GM12874 (cell line): ENCODE measurements at regions not wholly inside any gene's neighbourhood (a gene's known extent, or its start where the extent isn't known, plus 50 kb on each side); places are given as distances from the start of the nearest gene placed in this dataset.

Experiments
- TF ChIP-seq, protein P1 (sequence below): IDR thresholded peaks from 2 replicates; pipeline ENCODE4 v1.5.1; 2011; ENCODE audit warnings: low read depth, mild to moderate bottlenecking, control low read depth, low read length, moderate library complexity; ENCODE audit not compliant: insufficient read depth

DNA sequence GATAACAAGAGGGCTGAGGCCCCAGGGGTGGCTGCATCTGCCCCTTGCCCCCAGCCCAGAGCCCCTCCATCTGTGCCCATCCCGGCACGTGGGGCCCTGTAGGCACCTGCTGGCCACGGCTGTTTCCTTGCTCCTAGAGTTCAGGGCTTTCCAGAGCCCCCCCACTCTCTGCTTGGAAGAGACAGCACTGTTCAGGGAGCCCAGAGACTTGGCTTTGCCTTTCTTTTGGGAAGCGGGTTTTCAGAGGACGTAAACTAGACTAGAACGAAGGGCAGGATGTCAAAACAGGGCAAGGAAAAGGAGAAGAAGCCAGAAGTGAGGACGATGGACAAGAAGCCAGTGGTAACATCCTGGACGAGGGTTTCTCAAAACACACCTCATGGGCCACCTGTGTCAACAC, 163.3 kb upstream of the LHX5 start:
- TF ChIP-seq, protein P1, sequence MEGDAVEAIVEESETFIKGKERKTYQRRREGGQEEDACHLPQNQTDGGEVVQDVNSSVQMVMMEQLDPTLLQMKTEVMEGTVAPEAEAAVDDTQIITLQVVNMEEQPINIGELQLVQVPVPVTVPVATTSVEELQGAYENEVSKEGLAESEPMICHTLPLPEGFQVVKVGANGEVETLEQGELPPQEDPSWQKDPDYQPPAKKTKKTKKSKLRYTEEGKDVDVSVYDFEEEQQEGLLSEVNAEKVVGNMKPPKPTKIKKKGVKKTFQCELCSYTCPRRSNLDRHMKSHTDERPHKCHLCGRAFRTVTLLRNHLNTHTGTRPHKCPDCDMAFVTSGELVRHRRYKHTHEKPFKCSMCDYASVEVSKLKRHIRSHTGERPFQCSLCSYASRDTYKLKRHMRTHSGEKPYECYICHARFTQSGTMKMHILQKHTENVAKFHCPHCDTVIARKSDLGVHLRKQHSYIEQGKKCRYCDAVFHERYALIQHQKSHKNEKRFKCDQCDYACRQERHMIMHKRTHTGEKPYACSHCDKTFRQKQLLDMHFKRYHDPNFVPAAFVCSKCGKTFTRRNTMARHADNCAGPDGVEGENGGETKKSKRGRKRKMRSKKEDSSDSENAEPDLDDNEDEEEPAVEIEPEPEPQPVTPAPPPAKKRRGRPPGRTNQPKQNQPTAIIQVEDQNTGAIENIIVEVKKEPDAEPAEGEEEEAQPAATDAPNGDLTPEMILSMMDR = no peak

DNA sequence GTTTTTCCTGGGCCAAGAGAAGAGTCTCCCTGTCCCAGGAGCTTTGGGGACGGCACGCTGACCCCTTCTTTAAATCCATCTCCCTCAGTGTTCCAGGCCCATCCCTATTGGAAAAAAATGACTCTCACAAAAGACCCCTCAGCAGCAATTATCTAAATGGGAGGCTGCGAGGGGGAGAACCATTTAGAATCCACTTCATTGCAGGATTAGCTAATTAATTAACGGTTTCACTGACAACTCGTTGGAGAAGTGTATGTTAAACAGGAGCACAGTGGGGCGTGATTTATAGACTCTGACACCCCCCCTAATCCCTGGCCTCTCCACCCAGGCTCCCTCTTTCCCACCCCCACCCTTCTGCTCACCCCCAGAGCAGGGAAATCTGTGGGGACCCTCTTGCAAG, 162.8 kb upstream of the LHX5 start:
- TF ChIP-seq, protein P1 = no peak

DNA sequence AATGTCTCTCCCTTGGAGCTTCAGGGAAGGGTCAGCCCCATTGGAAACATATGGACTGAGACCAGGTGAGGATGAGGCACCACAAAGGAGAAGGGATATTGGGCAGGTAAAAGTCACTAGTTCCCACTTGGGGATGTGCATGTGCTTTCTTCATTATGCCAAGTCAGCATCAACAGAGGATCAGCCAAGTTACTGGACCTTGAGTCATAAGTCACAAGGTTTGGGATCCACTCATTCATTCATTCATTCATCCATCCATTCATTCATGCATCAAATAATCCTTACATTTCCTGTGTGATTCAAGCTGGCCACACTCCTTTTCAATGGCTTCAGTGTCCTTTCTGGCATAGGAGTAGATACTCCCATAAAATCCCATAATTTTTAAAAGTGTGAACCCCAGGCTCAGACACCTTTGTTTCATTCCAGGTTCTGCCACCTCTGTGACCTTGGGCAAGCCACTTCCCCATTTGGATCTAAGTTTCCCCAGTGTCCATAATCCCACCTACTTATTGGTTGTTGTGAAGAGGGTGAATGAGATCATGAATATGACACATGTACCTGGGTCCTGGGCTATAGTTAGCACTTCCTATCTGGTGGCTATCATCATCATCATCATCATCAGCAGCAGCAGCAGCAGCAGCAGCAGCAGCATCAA, 162.1 kb upstream of the LHX5 start:
- TF ChIP-seq, protein P1 = no peak

DNA sequence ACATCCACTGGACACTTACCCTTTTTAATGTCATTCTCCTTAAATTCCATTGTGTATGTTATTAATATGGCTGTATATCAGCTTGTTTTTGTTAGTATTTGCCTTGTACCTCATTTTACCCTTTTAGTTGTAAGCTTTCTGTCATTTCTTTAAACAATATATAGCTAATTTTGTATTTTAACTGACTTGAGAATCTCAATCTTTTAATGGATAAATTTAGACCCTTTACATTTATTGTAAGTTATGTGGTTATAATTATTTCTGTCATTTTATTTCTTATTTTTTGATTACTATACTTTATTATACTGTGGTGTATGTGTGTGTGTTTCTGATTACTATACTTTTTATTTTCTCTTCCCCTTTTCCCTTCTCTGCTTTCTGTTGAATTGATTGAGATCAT, 159.0 kb upstream of the LHX5 start:
- TF ChIP-seq, protein P1 = no peak

DNA sequence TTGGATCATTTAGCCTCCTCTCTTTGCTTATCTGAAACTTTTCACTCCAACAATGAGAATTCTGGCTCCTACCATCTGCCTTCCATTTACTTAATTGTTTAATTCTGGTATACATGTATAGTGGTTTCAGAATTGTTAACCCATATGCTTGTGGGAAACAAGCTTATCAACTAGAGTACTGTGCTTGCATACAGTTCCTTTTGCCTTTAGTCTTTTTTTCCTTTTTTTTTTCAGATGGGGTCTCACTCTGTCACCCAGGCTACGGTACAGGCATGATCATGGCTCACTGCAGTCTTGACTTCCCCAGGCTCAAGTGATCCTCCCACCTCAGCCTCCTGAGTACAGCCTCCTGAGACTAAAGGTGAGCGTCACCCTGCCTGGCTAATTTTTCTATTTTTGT, 153.8 kb upstream of the LHX5 start:
- TF ChIP-seq, protein P1 = no peak

DNA sequence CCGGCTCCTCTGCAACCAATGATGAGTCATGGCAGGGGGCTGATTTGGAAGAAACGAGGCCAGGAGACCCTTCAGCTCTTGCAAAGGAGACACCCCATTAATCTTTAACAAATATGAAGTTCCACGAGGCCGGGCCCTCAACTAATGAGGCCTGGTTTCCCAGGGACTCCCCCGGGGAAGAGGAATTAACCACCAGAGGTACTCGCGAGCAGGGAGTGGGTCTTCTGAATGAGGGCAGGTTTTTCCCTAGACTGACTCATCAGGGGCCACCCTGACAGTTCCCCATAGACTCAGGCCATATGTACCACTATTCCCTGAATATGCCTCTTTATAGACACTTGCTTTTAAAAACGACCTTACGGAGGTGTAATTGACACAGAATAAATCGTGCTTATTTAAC, 150.7 kb upstream of the LHX5 start:
- TF ChIP-seq, protein P1 = no peak

DNA sequence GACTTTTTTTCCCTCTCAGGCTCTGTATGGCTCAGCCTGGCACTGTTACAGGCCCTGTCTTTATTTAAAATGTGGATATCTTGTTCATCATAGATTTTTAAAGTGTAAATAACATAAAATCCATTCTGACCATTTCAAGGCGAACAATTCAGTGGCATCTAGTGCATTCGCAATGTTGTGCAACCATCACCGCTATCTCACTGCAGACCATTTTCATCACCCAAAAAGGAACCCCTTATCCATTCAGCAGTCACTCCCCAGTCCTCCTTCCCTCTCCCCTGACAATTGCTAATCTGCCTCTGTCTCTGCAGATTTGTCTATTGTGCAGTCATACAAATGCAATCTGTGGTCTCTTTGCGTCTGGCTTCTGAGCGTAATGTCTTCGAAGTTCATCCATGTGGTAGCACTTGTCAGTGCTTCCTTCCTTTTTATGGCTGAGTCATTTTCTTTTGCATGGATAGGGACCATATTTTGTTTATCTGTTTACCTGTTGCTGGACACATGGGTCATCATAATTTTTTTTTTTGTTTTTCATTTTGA, 148.8 kb upstream of the LHX5 start:
- TF ChIP-seq, protein P1 = no peak

DNA sequence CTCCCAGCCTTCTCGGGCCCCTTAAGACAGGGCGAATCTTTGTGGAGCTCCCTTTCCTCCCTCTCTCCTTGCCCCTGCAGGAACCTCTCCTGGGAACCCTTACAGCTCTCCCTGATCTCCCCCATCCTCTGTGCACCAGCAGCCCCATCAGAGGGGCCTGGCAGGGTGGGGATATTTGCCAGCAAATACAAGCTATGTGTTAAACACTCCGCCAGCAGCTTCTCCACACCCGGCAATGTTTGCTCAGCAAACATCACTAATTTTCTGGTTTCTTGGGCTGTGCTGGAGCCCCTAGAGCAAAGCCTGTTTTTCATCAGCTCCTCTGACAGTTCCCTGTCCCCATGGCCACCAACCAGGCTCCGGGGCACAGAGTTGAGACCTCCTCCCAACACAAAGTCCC, 147.5 kb upstream of the LHX5 start:
- TF ChIP-seq, protein P1 = no peak
